Immature natural killer cell (primary cell): ENCODE measurements at regions not wholly inside any gene's neighbourhood (a gene's known extent, or its start where the extent isn't known, plus 50 kb on each side); places are given as distances from the start of the nearest gene placed in this dataset.

Experiments used
- DNase-seq, 3 donors: peaks; one replicate each; pipeline ENCODE4 v3.0.0; 2022; ENCODE audit warnings: mixed read lengths in 1 of 3
- H3K27ac Mint-ChIP-seq, 6 donors: one replicate each; pipeline ENCODE4 v1.8.0; 2020; ENCODE audit warnings: mixed read lengths in 6 of 6, mild to moderate bottlenecking in 5 of 6, inconsistent platforms in 4 of 6, moderate library complexity in 3 of 6
- H3K27me3 Mint-ChIP-seq, 3 donors: one replicate each; pipeline ENCODE4 v1.8.0; 2020 to 2021; ENCODE audit warnings: low read depth in 3 of 3, mild to moderate bottlenecking in 3 of 3, mixed read lengths in 3 of 3, moderate library complexity in 3 of 3, inconsistent platforms in 1 of 3
- H3K36me3 Mint-ChIP-seq, 3 donors: one replicate each; pipeline ENCODE4 v1.8.0; 2020; ENCODE audit warnings: mixed read lengths in 3 of 3, inconsistent platforms in 2 of 3, mild to moderate bottlenecking in 2 of 3
- H3K4me1 Mint-ChIP-seq, 2 donors: one replicate each; pipeline ENCODE4 v1.8.0; 2020; ENCODE audit warnings: inconsistent platforms in 2 of 2, mild to moderate bottlenecking in 2 of 2, mixed read lengths in 2 of 2, moderate library complexity in 1 of 2
- H3K4me3 Mint-ChIP-seq, 5 donors: one replicate each; pipeline ENCODE4 v1.8.0; 2020; ENCODE audit warnings: mild to moderate bottlenecking in 5 of 5, mixed read lengths in 5 of 5, inconsistent platforms in 3 of 5, moderate library complexity in 3 of 5
- H3K9me3 Mint-ChIP-seq, 6 donors: one replicate each; pipeline ENCODE4 v1.8.0; 2020; ENCODE audit warnings: mild to moderate bottlenecking in 6 of 6, mixed read lengths in 6 of 6, inconsistent platforms in 4 of 6, moderate library complexity in 3 of 6

DNA sequence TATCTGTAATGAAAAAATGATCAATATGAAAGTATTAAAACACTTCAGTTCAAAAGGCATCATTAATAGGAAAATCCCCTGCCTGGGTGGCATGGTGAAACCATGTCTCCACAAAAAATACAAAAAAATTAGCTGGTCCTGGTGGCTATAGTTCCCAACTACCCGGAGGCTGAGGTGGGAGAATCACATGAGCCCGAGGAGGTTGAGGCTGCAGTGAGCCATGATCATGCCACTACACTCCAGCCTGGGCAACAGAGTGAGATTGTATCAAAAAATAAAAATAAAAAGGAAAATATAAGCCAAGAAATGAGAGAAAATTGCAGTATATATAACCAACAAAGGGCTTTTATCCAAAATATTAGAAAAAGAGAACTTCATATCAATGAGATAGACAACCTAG, 71.6 kb upstream of the MYCN start:
- DNase-seq = no peak
- Mint-ChIP-seq H3K36me3 (no peaks in the 10 kb centered on the region), H3K27ac (no peak overlapping the region), H3K4me1 (no peaks in the 10 kb centered on the region), H3K4me3 (no peak overlapping the region), H3K27me3 (peaks cover 2 to 4% (median 2%) of the 10 kb centered on the region in 3 donors), H3K9me3 (no peaks in the 10 kb centered on the region)

DNA sequence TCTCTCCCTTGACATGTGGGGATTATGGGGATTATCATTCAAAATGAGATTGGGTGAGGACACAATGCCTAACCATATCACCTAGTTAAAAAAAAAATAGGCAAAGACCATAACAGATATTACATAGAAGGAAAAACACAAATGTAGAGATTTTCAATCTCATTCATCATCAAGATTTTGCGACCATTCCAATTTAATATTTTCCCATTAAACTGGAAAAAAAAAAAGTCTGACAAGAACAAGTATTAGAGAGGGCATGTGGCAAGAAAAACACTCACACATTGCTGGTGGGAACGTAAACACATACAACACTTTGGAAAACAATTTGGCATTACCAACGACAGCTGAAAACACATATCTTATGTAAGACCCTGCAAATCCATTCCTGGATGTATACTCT, 71.0 kb upstream of the MYCN start:
- Mint-ChIP-seq H3K4me1 (no peaks in the 10 kb centered on the region), H3K36me3 (no peaks in the 10 kb centered on the region), H3K27me3 (peaks cover 2 to 4% (median 2%) of the 10 kb centered on the region in 3 donors), H3K4me3 (no peak overlapping the region), H3K9me3 (no peaks in the 10 kb centered on the region), H3K27ac (no peak overlapping the region)
- no peak for DNase-seq

DNA sequence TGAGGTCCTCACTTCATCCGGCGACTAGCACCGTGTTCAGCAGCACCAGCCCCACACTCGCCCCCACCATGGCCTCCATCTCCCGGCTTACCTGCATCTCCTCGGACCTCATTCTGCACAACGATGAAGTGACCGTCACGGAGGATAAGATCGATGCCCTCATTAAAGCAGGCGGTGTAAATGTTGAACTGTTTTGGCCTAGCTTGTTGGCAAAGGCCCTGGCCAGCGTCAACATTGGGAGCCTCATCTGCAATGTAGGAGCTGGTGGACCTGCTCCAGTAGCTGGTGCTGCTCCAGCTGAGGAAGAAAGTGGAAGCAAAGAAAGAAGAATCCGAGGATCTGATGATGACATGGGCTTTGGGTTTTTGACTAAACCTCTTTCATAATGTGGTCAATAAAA, 70.5 kb upstream of the MYCN start:
- Mint-ChIP-seq H3K27ac (no peak overlapping the region), H3K4me1 (no peaks in the 10 kb centered on the region), H3K36me3 (no peaks in the 10 kb centered on the region), H3K27me3 (peaks cover 2 to 6% (median 2%) of the 10 kb centered on the region in 3 donors), H3K9me3 (no peaks in the 10 kb centered on the region), H3K4me3 (no peak overlapping the region)
- DNase-seq = no peak

DNA sequence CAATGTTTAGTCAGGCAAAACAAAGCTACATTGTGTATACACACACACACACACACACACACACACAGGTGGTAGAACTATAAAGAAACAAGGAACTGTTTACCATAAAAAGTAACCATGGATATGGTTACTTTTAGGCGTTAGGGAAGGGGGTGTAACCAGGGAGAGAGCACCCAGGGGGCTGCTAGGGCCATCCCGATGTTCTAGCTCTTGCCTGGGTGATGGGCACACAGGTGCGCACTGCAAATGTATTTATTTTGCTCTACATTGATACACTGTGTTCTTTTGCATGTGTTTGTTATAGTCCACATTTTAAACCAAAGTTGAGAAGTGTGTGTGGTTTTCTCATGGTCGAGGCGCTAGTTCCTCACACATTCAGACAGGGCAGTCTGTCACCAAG, 69.8 kb upstream of the MYCN start:
- H3K4me3 Mint-ChIP-seq = no peak overlapping the region
- H3K4me1 Mint-ChIP-seq = no peaks in the 10 kb centered on the region
- peaks cover 0 to 3% (median 0%) of the 10 kb centered on the region in 6 donors for H3K9me3 Mint-ChIP-seq
- H3K36me3 Mint-ChIP-seq = no peaks in the 10 kb centered on the region
- peaks cover 2 to 4% (median 2%) of the 10 kb centered on the region in 3 donors for H3K27me3 Mint-ChIP-seq
- no peak overlapping the region for H3K27ac Mint-ChIP-seq
- no peak for DNase-seq

DNA sequence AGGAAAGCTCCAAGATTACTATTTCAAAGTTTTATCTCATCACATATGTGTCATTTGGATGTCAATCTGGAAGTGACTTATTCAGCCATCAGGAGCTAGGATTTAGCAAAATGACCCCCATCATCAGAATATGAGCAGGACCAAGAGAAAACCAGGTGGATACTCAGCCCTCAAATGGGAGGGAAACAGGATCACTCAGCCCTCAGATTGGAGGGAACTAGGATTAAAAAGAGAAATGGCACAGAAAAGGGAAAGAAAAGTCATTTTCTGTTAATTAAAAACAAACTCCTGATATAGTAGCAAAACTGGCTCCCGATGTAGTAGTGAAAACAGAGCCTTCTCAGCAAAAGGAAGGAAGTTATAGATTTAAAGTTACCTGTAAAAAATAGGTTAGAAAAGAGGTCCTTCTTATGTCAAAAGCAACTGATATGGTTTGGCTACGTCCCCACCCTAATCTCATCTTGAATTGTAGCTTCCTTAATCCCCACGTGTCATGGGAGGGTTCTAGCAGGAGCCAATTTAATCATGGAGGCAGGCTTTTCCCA, 69.0 kb upstream of the MYCN start:
- Mint-ChIP-seq H3K9me3 (peaks cover 0 to 3% (median 0%) of the 10 kb centered on the region in 6 donors), H3K27me3 (peaks cover 2 to 4% (median 2%) of the 10 kb centered on the region in 3 donors), H3K4me3 (no peak overlapping the region), H3K27ac (no peak overlapping the region), H3K4me1 (no peaks in the 10 kb centered on the region), H3K36me3 (no peaks in the 10 kb centered on the region)
- DNase-seq = no peak

DNA sequence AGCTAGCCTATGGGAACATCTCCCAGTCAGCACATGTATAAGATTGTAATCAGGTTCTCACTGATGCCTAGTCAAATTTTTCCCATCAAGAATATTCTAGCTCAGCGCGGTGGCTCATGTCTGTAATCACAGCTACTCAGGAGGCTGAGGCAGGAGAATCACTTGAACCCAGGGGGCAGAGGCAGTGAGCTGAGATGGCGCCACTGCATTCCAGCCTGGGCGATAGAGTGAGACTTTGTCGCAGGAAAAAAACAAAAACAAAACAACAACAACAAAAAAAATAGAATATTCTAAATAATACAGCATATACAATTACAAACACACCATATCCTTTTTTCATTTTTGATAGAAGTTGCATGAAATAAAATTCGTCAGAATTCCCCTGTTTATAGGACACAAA, 67.5 kb upstream of the MYCN start:
- DNase-seq = no peak
- peaks cover 2 to 9% (median 3%) of the 10 kb centered on the region in 3 donors for H3K27me3 Mint-ChIP-seq
- no peaks in the 10 kb centered on the region for H3K4me1 Mint-ChIP-seq
- no peak overlapping the region for H3K27ac Mint-ChIP-seq
- H3K36me3 Mint-ChIP-seq = no peaks in the 10 kb centered on the region
- no peak overlapping the region for H3K4me3 Mint-ChIP-seq
- peaks cover 0 to 6% (median 4%) of the 10 kb centered on the region in 6 donors for H3K9me3 Mint-ChIP-seq

DNA sequence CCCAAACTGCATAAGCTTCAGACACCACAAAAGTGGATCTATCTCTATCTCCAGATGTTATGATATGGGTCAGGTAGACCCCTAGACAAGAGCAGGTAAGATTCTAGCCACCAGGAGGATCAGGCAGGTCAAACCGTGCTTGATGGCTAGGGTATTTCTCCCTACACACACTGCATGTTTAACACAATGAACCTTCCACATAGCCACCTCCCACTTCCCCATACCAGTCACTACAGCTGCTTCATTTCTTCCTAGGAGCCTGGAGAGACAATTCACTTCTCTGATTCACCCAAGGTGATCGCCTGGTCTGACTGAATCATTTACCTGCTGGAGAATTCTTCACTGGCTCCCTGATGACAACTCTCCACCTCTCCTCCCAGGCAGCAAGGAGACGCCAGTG, 66.0 kb upstream of the MYCN start:
- Mint-ChIP-seq H3K4me1 (no peaks in the 10 kb centered on the region), H3K9me3 (peaks cover 0 to 6% (median 4%) of the 10 kb centered on the region in 6 donors), H3K36me3 (no peaks in the 10 kb centered on the region), H3K27ac (no peak overlapping the region), H3K4me3 (no peak overlapping the region), H3K27me3 (peaks cover 2 to 9% (median 3%) of the 10 kb centered on the region in 3 donors)
- no peak for DNase-seq

DNA sequence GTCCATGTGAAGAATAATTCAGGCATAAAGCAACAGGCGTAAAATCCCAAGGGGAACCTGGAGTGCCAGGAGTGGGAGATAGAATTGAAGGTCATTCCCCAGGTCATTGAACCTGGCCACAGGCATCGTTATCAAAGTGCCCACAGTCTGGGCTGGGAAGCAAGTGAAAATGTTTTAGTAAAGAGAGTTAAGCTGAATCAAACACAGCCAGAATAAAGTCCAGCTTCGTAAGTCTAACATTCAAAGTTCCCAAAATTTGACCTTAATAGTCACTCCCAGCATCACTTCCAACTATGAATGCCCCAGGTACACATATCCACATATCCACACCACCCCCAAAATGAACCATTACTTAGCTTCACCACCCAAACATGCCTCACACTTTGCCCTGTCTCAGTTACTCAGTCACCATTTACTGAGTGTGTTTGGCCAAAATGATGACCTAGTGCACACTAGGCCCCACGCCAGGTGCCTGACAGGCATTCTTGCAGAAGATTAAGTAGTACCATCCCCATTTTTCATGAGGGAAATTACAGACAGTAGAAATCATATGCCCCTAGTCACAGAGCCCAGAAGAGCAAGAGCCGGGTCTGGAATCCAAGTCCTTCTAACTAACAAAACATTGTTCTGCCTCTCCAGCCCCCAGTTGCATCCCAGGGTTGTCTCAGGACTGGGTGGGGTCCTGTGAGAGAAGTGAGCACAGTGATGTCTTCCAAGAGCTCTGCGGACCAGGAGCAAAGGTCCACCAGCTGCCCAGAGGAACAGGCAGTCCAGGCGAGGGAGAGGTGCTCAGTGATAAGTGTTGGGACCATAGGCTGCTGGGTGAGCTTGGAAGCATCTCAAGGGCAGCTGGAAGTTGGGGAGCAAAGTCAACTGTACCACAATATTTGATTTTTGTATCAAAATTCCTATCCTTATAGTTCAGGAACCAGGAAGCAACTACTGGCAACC, 65.2 kb upstream of the MYCN start:
- Mint-ChIP-seq H3K27me3 (peaks cover 1 to 7% (median 2%) of the 10 kb centered on the region in 3 donors), H3K36me3 (no peaks in the 10 kb centered on the region), H3K9me3 (peaks cover 0 to 6% (median 4%) of the 10 kb centered on the region in 6 donors)

DNA sequence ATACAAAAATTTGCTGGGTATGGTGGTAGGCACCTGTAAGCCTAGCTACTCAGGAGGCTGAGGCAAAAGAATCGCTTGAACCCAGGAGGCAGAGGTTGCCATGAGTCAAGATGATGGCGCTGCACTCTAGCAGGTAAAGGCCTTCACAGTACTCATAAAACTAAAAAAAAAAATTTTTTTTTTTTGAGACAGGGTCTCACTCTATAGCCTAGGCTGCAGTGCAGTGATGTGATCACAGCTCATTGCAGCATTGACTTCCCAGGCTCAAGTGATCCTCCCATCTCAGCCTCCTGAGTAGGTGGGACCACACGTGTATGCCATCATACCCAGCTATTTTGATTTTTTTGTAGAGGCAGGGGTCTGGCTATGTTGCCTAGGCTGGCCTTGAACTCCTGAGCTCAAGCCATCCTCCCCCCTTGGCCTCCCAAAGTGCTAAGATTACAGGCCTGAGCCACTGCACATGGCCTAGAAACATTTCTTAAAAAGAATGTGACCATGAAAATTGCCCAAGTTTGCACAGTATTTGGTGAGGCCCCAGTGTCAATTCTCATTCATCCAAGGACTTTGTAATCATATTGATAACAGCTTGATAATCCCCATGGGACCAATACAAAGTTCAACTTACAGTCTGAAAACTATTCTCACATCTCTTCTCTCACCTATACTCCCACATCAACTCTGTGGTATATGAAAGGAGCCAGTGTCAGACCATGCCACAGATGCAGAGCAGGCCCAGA, 64.2 kb upstream of the MYCN start:
- Mint-ChIP-seq H3K36me3 (no peaks in the 10 kb centered on the region), H3K4me3 (no peak overlapping the region), H3K27me3 (peaks cover 0 to 7% (median 1%) of the 10 kb centered on the region in 3 donors), H3K9me3 (peaks cover 0 to 6% (median 4%) of the 10 kb centered on the region in 6 donors), H3K4me1 (no peaks in the 10 kb centered on the region), H3K27ac (no peak overlapping the region)
- DNase-seq = no peak

More for the DNA sequence above, 65.2 kb upstream of the MYCN start:
- Mint-ChIP-seq H3K27ac (no peak overlapping the region), H3K4me1 (no peaks in the 10 kb centered on the region), H3K4me3 (no peak overlapping the region)
- DNase-seq = no peak

DNA sequence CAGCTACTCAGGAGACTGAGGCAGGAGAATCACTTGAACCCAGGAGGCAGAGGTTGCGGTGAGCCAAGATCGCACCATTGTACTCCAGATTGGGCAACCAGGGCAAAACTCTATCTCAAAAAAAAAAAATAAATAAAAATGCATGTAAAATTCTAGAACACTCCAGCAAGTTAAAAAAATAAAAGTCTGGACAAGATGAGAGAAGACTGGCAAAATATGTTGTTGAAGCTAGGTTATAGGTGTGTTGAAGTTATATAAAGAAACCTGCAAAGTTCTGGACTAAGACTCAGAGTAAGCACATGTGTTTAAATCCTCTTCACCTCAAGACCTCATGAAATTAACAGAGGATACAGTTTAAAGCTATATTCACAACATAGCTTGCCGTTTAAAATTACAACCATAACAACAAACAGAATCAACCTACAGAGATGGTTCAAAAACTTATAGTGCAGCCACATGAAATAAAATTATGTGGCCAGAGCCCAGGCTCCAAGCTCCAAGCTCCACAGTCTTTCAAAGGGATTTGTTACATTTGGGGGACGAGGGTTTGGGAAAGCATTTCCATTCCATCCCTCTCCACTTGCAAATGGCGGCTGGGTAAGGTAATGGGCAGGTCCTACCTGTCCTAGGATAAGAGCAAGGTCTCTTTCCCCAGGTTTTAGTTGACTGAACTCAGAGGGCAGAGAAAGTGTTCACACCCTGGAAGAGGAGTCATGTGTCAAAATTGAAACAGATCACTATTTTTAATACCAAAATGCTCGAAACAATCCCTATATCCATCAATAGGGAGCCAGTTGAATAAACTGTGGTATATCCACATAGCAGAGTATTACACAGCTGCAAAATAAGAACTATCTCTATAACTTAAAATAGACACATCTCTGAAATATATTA, 59.9 kb upstream of the MYCN start:
- Mint-ChIP-seq H3K27ac (no peak overlapping the region), H3K4me1 (no peaks in the 10 kb centered on the region), H3K9me3 (peaks cover 0 to 6% (median 3%) of the 10 kb centered on the region in 6 donors), H3K36me3 (no peaks in the 10 kb centered on the region), H3K4me3 (no peak overlapping the region), H3K27me3 (peaks cover 1 to 5% (median 2%) of the 10 kb centered on the region in 3 donors)
- DNase-seq = no peak

DNA sequence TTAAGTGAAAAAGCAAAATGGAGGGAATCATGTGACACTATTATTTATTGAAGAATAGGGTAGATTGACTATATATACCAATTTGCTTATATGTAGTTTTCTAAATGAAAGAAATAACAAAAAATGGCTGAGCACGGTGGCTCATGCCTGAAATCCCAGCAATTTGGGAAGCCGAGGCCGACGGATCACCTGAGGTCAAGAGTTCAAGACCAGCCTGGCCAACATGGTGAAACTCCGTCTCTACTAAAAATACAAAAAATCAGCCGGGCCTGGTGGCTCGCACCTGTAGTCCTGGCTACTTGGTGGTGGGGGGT, 59.3 kb upstream of the MYCN start:
- no peaks in the 10 kb centered on the region for H3K4me1 Mint-ChIP-seq
- H3K9me3 Mint-ChIP-seq = peaks cover 0 to 6% (median 3%) of the 10 kb centered on the region in 6 donors
- no peak for DNase-seq
- H3K36me3 Mint-ChIP-seq = no peaks in the 10 kb centered on the region
- H3K27me3 Mint-ChIP-seq = peaks cover 1 to 5% (median 2%) of the 10 kb centered on the region in 3 donors
- H3K4me3 Mint-ChIP-seq = no peak overlapping the region
- H3K27ac Mint-ChIP-seq = no peak overlapping the region

DNA sequence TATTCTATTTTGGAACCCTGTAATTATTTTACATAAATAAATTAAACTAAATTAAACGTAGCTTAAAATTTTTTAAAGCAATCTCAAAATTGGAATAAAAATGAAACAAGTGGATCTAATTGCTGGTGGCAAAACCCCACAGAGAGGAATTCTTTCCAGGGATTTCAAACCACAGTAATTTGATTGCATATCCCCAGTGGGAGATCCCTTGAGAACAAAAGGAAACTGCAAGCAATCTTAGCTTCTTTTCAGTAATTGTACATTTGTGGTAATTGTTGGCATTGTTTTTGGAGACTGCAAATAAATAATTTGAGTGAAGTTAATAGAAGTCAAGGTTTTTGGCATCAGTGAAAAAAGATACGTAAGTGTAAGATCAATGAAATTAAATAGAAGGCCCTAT, 58.7 kb upstream of the MYCN start:
- H3K27me3 Mint-ChIP-seq = peaks cover 1 to 2% (median 2%) of the 10 kb centered on the region in 3 donors

DNA sequence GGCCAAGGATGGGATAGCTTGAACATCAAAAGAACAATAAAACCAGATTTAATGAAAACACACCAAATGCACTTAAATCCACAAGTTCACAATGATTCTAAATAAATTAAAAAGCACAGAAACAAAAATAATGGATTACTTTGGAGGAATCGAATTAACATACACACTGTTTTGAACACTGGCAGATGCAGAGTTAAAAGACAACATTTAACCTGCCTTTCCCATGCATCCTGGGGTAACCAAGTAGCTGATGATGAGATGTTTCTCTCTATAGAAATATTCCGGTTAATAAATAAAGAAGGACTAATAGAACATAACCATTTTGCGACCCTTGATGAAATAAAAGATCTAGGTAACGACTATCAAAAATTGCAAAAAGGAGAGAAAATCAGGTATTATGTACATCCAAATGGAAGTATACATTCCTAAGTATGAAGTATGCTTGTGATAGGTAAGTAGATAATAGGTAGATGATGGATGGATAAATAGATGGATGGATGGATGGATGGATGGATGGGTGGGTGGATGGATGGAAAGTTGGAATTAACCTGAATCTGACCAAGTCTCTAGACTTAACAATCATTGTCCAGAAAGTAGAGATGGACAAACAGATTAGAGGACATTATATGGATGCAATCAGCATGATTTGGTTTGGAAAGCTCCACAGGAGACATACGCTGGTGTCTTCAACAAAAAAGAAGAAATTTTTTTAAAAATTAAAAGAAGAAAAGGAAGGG, 57.4 kb upstream of the MYCN start:
- Mint-ChIP-seq H3K4me3 (no peak overlapping the region), H3K27ac (no peak overlapping the region), H3K27me3 (peaks cover 0 to 2% (median 0%) of the 10 kb centered on the region in 3 donors), H3K36me3 (no peaks in the 10 kb centered on the region), H3K4me1 (no peaks in the 10 kb centered on the region), H3K9me3 (peaks cover 0 to 3% (median 0%) of the 10 kb centered on the region in 6 donors)
- no peak for DNase-seq

More for the DNA sequence above, 58.7 kb upstream of the MYCN start:
- Mint-ChIP-seq H3K9me3 (peaks cover 0 to 4% (median 3%) of the 10 kb centered on the region in 6 donors), H3K36me3 (no peaks in the 10 kb centered on the region), H3K4me1 (no peaks in the 10 kb centered on the region), H3K4me3 (no peak overlapping the region), H3K27ac (no peak overlapping the region)
- DNase-seq = no peak
